ENCODE measurements at regions not wholly inside any gene's neighbourhood (a gene's known extent, or its start where the extent isn't known, plus 50 kb on each side); places are given as distances from the start of the nearest gene placed in this dataset.

DNA sequence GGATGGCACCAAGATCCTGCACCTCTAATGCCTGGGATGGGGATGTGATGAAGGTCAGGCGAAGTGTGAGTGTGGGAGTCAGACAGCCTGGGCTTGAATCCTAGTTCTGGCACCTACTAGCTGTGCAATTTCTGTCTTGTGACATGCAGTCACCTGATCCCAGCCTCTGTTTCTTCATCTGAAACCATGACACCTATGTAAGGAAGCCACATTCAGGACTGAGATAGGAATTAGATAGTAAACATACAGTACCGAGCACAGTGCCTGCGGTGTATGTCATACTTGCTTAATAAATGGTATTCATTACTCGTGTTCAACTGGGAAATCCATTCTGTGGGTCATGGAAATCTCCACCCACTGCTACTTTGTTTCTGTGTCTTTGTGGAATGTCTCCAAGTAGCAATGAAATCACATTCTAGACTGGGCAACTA is 140.6 kb upstream of the STC2 start:
- TF ChIP-seq, protein P1, sequence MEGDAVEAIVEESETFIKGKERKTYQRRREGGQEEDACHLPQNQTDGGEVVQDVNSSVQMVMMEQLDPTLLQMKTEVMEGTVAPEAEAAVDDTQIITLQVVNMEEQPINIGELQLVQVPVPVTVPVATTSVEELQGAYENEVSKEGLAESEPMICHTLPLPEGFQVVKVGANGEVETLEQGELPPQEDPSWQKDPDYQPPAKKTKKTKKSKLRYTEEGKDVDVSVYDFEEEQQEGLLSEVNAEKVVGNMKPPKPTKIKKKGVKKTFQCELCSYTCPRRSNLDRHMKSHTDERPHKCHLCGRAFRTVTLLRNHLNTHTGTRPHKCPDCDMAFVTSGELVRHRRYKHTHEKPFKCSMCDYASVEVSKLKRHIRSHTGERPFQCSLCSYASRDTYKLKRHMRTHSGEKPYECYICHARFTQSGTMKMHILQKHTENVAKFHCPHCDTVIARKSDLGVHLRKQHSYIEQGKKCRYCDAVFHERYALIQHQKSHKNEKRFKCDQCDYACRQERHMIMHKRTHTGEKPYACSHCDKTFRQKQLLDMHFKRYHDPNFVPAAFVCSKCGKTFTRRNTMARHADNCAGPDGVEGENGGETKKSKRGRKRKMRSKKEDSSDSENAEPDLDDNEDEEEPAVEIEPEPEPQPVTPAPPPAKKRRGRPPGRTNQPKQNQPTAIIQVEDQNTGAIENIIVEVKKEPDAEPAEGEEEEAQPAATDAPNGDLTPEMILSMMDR (IDR thresholded peaks at IDR 0.05; ENCODE audit: borderline replicate concordance, extremely low read depth, low read length, poor library complexity, severe bottlenecking) = no peak
- TF ChIP-seq EZH2 (IDR thresholded peaks at IDR 0.05; ENCODE audit: borderline replicate concordance, low read depth, low read length, severe bottlenecking) = no peak
